ENCODE measurements at regions not wholly inside any gene's neighbourhood (a gene's known extent, or its start where the extent isn't known, plus 50 kb on each side); places are given as distances from the start of the nearest gene placed in this dataset.

DNA sequence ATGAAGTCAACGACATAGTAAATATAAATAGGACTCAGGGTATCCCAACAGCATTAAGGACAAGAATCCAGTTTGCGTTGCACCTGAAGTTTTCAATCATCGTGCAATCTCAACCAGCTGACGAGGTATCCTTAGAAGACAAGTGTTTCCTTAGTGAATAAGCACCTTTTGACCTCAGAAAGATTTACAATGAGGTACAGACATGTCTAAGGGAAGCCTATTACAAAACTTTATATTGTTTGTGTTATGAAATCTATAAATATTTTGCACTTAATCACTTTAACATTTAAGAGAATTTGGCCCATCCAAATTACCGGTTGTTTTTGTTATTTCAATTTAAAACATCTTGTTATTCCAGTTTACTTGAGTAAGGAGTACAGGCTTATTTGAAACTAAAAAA is 64.9 kb upstream of the PRICKLE2 start:
- no peak for DNase-seq
- Histone ChIP-seq H3K36me3 (no peaks in the 10 kb centered on the region), H3K4me3 (no peak overlapping the region), H3K9me3 (replicated peaks) (no peaks in the 10 kb centered on the region), H3K27ac (no peak overlapping the region), H3K27me3 (no peaks in the 10 kb centered on the region), H3K4me1 (no peaks in the 10 kb centered on the region)

DNA sequence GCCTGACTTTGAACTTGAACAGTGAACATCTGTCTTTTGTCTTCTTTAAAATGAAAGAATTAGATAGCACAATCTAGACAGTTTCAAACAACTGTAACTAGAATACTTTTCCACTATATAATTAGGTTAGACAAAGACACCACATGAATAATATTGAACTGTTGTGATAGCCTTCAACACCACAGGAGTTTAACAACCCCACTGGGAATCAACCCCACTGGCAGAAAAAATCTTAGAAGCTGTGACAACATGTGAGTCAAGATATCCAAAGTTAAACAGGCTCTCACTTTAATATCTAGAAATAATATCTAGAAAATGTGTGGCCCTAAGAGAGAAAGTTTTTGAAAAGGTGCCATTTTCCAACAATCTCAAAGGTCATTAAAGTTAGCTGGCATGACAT is 64.4 kb upstream of the PRICKLE2 start:
- no peaks in the 10 kb centered on the region for H3K4me1 ChIP-seq
- H3K27ac ChIP-seq: no peak overlapping the region
- no peaks in the 10 kb centered on the region for H3K9me3 ChIP-seq (replicated peaks)
- no peaks in the 10 kb centered on the region for H3K27me3 ChIP-seq
- H3K4me3 ChIP-seq: no peak overlapping the region
- no peak for DNase-seq
- no peaks in the 10 kb centered on the region for H3K36me3 ChIP-seq

DNA sequence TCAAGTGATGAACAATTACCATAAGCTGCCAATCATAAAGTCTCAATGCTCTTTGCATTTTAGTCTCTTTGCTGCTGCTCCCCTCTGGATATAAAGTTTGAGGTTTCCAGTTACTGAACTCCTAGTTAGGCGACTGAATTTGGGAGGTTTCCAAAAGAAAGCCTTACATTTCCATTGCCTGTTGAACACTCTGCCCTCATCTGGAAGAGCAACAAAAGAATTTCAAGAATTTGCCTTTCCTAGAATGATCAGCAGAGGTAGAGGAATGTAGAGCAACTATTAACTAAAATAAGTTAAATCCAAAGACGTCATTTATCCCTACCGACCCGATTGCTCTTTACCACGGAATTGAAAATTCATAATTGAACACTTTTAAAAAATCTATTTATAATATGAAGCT is 53.4 kb upstream of the PRICKLE2 start:
- H3K27me3 ChIP-seq: no peaks in the 10 kb centered on the region
- DNase-seq: no peak

DNA sequence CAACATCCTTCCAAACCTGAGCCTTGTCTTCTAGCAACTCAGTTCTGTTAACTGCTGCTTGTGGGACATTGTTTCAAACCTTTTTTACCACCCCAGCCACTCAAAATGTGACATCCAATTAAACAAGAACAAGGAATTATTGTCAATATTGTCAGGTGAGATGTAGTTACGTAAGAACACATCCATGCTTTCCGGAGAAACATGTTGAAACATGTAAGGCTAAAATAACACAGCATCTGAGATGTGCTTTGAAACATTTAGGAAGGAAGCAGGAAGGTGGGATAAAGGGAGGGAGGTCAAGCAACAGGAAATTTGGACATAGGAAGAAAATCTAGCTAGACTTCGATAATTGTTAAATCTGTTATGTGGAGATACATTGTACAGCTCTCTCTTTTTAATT is 50.9 kb upstream of the PRICKLE2 start:
- no peaks in the 10 kb centered on the region for H3K36me3 ChIP-seq
- H3K27ac ChIP-seq: no peak overlapping the region
- DNase-seq: no peak
- H3K4me3 ChIP-seq: no peak overlapping the region
- H3K9me3 ChIP-seq (replicated peaks): no peaks in the 10 kb centered on the region
- H3K27me3 ChIP-seq: no peaks in the 10 kb centered on the region
- H3K4me1 ChIP-seq: no peaks in the 10 kb centered on the region

More for the DNA sequence above, 53.4 kb upstream of the PRICKLE2 start:
- no peaks in the 10 kb centered on the region for H3K9me3 ChIP-seq (replicated peaks)
- H3K4me1 ChIP-seq: no peaks in the 10 kb centered on the region
- H3K27ac ChIP-seq: no peak overlapping the region
- H3K36me3 ChIP-seq: no peaks in the 10 kb centered on the region
- H3K4me3 ChIP-seq: no peak overlapping the region
